Kidney epithelial cell (primary cell): ENCODE measurements at regions not wholly inside any gene's neighbourhood (a gene's known extent, or its start where the extent isn't known, plus 50 kb on each side); places are given as distances from the start of the nearest gene placed in this dataset.
"Not testable (repeated sequence)": the region's sequence is repeated elsewhere in the genome, so short reads cannot be mapped to it uniquely, and the experiment has no call there.

ENCODE experiments used
- DNase-seq: peaks from one replicate; pipeline ENCODE4 v3.0.0-alpha.2; 2010; ENCODE audit warnings: low read depth
- H3K27me3 ChIP-seq: 2 replicates; pipeline ENCODE4 v1.6.0; 2011; ENCODE audit warnings: low read length; ENCODE audit not compliant: control insufficient read depth, insufficient read depth
- H3K36me3 ChIP-seq: 2 replicates; pipeline ENCODE4 v1.5.1; 2011; ENCODE audit warnings: low read length; ENCODE audit not compliant: control insufficient read depth, insufficient read depth
- H3K4me3 ChIP-seq: 2 replicates; pipeline ENCODE4 v1.5.1; 2011; ENCODE audit warnings: low read depth, mild to moderate bottlenecking, control low read depth, low read length
- TF ChIP-seq, protein P1 (sequence below): IDR thresholded peaks from 2 replicates; pipeline ENCODE4 v1.5.1; 2011; ENCODE audit warnings: mild to moderate bottlenecking, moderate library complexity, low read length, control low read depth, inconsistent platforms; ENCODE audit not compliant: insufficient read depth, poor library complexity, severe bottlenecking

DNA sequence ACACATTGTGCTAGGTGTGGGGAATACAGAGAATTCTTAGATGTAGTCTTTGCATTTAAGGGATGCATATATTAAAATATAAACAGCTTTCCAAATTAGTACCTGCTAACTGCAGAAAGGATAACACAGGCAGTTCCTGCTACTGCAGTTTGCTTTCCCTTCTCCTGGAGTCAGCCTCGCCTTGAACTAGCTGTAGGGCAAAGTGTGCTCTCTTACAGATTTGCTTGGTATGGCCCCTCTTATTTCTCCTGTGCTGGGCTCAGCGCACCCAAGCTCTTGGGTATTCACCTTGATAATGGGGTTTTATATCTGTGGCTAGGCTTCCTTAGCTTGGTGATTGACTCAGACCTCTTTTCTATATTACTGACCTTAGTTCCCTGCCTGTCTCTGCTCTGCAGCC, 108.4 kb upstream of the PNPT1 start:
- TF ChIP-seq, protein P1, sequence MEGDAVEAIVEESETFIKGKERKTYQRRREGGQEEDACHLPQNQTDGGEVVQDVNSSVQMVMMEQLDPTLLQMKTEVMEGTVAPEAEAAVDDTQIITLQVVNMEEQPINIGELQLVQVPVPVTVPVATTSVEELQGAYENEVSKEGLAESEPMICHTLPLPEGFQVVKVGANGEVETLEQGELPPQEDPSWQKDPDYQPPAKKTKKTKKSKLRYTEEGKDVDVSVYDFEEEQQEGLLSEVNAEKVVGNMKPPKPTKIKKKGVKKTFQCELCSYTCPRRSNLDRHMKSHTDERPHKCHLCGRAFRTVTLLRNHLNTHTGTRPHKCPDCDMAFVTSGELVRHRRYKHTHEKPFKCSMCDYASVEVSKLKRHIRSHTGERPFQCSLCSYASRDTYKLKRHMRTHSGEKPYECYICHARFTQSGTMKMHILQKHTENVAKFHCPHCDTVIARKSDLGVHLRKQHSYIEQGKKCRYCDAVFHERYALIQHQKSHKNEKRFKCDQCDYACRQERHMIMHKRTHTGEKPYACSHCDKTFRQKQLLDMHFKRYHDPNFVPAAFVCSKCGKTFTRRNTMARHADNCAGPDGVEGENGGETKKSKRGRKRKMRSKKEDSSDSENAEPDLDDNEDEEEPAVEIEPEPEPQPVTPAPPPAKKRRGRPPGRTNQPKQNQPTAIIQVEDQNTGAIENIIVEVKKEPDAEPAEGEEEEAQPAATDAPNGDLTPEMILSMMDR, result no peak
- no peaks in the 10 kb centered on the region for H3K27me3 ChIP-seq
- no peak overlapping the region for H3K4me3 ChIP-seq
- DNase-seq, result no peak
- no peaks in the 10 kb centered on the region for H3K36me3 ChIP-seq

GRCh38 chr2:55801436-55801835, 107.8 kb upstream of the PNPT1 start:
- no peak for DNase-seq
- H3K4me3 ChIP-seq, result no peak overlapping the region
- H3K27me3 ChIP-seq, result no peaks in the 10 kb centered on the region
- TF ChIP-seq, protein P1, result no peak
- no peaks in the 10 kb centered on the region for H3K36me3 ChIP-seq

GRCh38 chr2:55799624-55800023, 106.0 kb upstream of the PNPT1 start:
- H3K4me3 ChIP-seq, H3K36me3 ChIP-seq, DNase-seq, H3K27me3 ChIP-seq: not testable (repeated sequence)

GRCh38 chr2:55796121-55796520, 102.5 kb upstream of the PNPT1 start:
- TF ChIP-seq, protein P1, result no peak
- DNase-seq, result no peak
- Histone ChIP-seq H3K4me3 (no peak overlapping the region), H3K36me3 (no peaks in the 10 kb centered on the region), H3K27me3 (no peaks in the 10 kb centered on the region)

GRCh38 chr2:55793602-55794001, 100.0 kb upstream of the PNPT1 start:
- H3K4me3 ChIP-seq, DNase-seq, H3K27me3 ChIP-seq, H3K36me3 ChIP-seq: not testable (repeated sequence)

DNA sequence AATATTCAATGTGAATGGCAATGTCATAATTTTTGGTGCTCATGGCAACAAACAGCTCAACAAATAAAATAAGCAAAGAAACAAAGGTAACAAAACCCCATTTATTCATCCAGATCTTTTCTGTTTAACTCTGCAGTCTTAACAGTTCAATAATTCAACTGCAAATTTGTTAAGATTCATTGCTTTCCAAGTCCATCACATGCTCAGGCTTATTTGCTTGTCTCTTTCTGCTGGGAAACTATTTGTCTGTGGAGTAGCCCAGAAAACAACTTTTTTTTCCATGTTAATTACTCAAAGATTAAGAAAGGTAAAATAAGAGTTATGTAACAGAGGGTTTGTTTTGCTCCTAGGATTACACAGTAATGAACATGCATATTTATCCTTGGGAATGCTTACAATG, 92.6 kb upstream of the PNPT1 start:
- Histone ChIP-seq H3K27me3 (no peaks in the 10 kb centered on the region), H3K36me3 (no peaks in the 10 kb centered on the region), H3K4me3 (no peak overlapping the region)
- TF ChIP-seq, protein P1, result no peak
- no peak for DNase-seq

- not testable (repeated sequence) for H3K27me3 ChIP-seq, H3K36me3 ChIP-seq, DNase-seq, H3K4me3 ChIP-seq
Measured at GRCh38 chr2:55783751-55784150, 90.1 kb upstream of the PNPT1 start.
